GM13976 (cell line): ENCODE measurements at regions not wholly inside any gene's neighbourhood (a gene's known extent, or its start where the extent isn't known, plus 50 kb on each side); places are given as distances from the start of the nearest gene placed in this dataset.

ENCODE experiments used
- DNase-seq: peaks from one replicate; pipeline ENCODE4 v3.0.0; 2012; ENCODE audit warnings: low spot score
- CTCF ChIP-seq: IDR thresholded peaks from 2 replicates; pipeline ENCODE4 v1.5.1; 2012; ENCODE audit warnings: borderline replicate concordance, mild to moderate bottlenecking; ENCODE audit not compliant: insufficient read depth; ENCODE audit errors: extremely low read depth, missing control alignments, control extremely low read depth
- in situ Hi-C: fragments of 300-500 bp; cut with MboI; formaldehyde crosslinking; loops from one replicate; pipeline ENCODE4 v1.12.0; 2022; ENCODE audit warnings: low sequenced_read_pairs, mixed read lengths, inconsistent platforms; ENCODE audit not compliant: unreplicated experiment

GRCh38 chr4:104905546-104905945, 241.1 kb upstream of the TET2 start:
- in situ Hi-C loops: no loop called here
- TF ChIP-seq CTCF: no peak
- DNase-seq: no peak

GRCh38 chr4:104906276-104906675, 240.4 kb upstream of the TET2 start:
- in situ Hi-C loops: no loop called here
- no peak for TF ChIP-seq CTCF
- DNase-seq: no peak

GRCh38 chr4:104907074-104907649, 239.5 kb upstream of the TET2 start:
- in situ Hi-C loops: no loop called here
- no peak for TF ChIP-seq CTCF
- no peak for DNase-seq

- no peak for DNase-seq
- no peak for TF ChIP-seq CTCF
- in situ Hi-C loops: no loop called here
Observed at GRCh38 chr4:104907991-104908390, 238.7 kb upstream of the TET2 start.

GRCh38 chr4:104909376-104909775, 237.3 kb upstream of the TET2 start:
- DNase-seq: no peak
- in situ Hi-C loops: no loop called here
- TF ChIP-seq CTCF: no peak

GRCh38 chr4:104912518-104912917, 234.2 kb upstream of the TET2 start:
- in situ Hi-C loops: no loop called here
- no peak for DNase-seq
- no peak for TF ChIP-seq CTCF

- no peak for TF ChIP-seq CTCF
- DNase-seq: no peak
- in situ Hi-C loops: no loop called here
Observed at GRCh38 chr4:104915373-104915772, 231.3 kb upstream of the TET2 start.
